ENCODE measurements at regions not wholly inside any gene's neighbourhood (a gene's known extent, or its start where the extent isn't known, plus 50 kb on each side); places are given as distances from the start of the nearest gene placed in this dataset.
"Not testable (repeated sequence)": the region's sequence is repeated elsewhere in the genome, so short reads cannot be mapped to it uniquely, and the experiment has no call there.

- not testable (repeated sequence) for DNase-seq
Measured at GRCh38 chr4:17231880-17232475, 279.9 kb downstream of the QDPR start.

- no peak for DNase-seq
Measured at GRCh38 chr4:17230727-17231126, 281.2 kb downstream of the QDPR start.

- no peak for DNase-seq
Measured at GRCh38 chr4:17220816-17221215, 291.1 kb downstream of the QDPR start.

GRCh38 chr4:17218786-17219185 lies 293.1 kb downstream of the QDPR start:
- DNase-seq = no peak

GRCh38 chr4:17206829-17207801 lies 304.8 kb downstream of the QDPR start:
- no peak for DNase-seq

- no peak for DNase-seq
Measured at GRCh38 chr4:17204908-17205307, 306.5 kb upstream of the LDB2 start.

GRCh38 chr4:17203797-17204196 lies 305.4 kb upstream of the LDB2 start:
- DNase-seq = no peak

- no peak for DNase-seq
Measured at GRCh38 chr4:17197070-17197469, 298.6 kb upstream of the LDB2 start.

GRCh38 chr4:17195461-17196275 lies 297.2 kb upstream of the LDB2 start:
- DNase-seq = no peak

- DNase-seq = no peak
Measured at GRCh38 chr4:17194586-17194985, 296.1 kb upstream of the LDB2 start.

GRCh38 chr4:17189759-17190158 lies 291.3 kb upstream of the LDB2 start:
- no peak for DNase-seq

- DNase-seq = no peak
Measured at GRCh38 chr4:17189401-17189720, 290.9 kb upstream of the LDB2 start.

- no peak for DNase-seq
Measured at GRCh38 chr4:17188547-17189400, 290.3 kb upstream of the LDB2 start.

- no peak for DNase-seq
Measured at GRCh38 chr4:17188125-17188524, 289.7 kb upstream of the LDB2 start.

- DNase-seq = no peak
Measured at GRCh38 chr4:17187003-17187402, 288.6 kb upstream of the LDB2 start.

GRCh38 chr4:17182888-17183287 lies 284.4 kb upstream of the LDB2 start:
- no peak for DNase-seq

- no peak for DNase-seq
Measured at GRCh38 chr4:17174751-17175150, 276.3 kb upstream of the LDB2 start.

- DNase-seq = no peak
Measured at GRCh38 chr4:17173300-17173699, 274.9 kb upstream of the LDB2 start.

- no peak for DNase-seq
Measured at GRCh38 chr4:17170131-17170530, 271.7 kb upstream of the LDB2 start.

GRCh38 chr4:17169699-17170098 lies 271.3 kb upstream of the LDB2 start:
- DNase-seq = no peak

- DNase-seq = no peak
Measured at GRCh38 chr4:17168571-17168970, 270.1 kb upstream of the LDB2 start.

GRCh38 chr4:17166954-17167353 lies 268.5 kb upstream of the LDB2 start:
- DNase-seq = no peak

- no peak for DNase-seq
Measured at GRCh38 chr4:17165286-17165685, 266.8 kb upstream of the LDB2 start.

Data from NCI-H146 (cell line).